WERI-Rb-1 (cell line): ENCODE measurements at regions not wholly inside any gene's neighbourhood (a gene's known extent, or its start where the extent isn't known, plus 50 kb on each side); places are given as distances from the start of the nearest gene placed in this dataset.

Source experiments
- DNase-seq: peaks from one replicate; pipeline ENCODE4 v3.0.0-alpha.2; 2020
- H3K27ac ChIP-seq: fragments of 250-450 bp; sonication (Bioruptor Pico); 2 replicates; pipeline ENCODE4 v1.5.1; 2020; ENCODE audit warnings: mild to moderate bottlenecking, moderate library complexity
- H3K27me3 ChIP-seq: fragments of 250-450 bp; sonication (Bioruptor Pico); 2 replicates; pipeline ENCODE4 v1.5.1; 2021; ENCODE audit warnings: mild to moderate bottlenecking, low read depth, moderate library complexity; ENCODE audit not compliant: insufficient read depth, severe bottlenecking
- H3K36me3 ChIP-seq: fragments of 250-450 bp; sonication (Bioruptor Pico); 2 replicates; pipeline ENCODE4 v1.5.1; 2020; ENCODE audit warnings: mild to moderate bottlenecking, moderate library complexity
- H3K4me3 ChIP-seq: 2 replicates; pipeline ENCODE4 v1.5.1; 2011; ENCODE audit warnings: low read depth, mild to moderate bottlenecking, control low read depth, low read length
- H3K9me3 ChIP-seq: fragments of 250-450 bp; sonication (Bioruptor Pico); 2 replicates; pipeline ENCODE4 v1.5.1; 2021; ENCODE audit warnings: mild to moderate bottlenecking, moderate library complexity; ENCODE audit not compliant: severe bottlenecking
- TF ChIP-seq, protein P1 (sequence below): IDR thresholded peaks from 2 replicates; pipeline ENCODE4 v1.5.1; 2011; ENCODE audit warnings: low read depth, mild to moderate bottlenecking, control low read depth, inconsistent platforms, low read length

DNA sequence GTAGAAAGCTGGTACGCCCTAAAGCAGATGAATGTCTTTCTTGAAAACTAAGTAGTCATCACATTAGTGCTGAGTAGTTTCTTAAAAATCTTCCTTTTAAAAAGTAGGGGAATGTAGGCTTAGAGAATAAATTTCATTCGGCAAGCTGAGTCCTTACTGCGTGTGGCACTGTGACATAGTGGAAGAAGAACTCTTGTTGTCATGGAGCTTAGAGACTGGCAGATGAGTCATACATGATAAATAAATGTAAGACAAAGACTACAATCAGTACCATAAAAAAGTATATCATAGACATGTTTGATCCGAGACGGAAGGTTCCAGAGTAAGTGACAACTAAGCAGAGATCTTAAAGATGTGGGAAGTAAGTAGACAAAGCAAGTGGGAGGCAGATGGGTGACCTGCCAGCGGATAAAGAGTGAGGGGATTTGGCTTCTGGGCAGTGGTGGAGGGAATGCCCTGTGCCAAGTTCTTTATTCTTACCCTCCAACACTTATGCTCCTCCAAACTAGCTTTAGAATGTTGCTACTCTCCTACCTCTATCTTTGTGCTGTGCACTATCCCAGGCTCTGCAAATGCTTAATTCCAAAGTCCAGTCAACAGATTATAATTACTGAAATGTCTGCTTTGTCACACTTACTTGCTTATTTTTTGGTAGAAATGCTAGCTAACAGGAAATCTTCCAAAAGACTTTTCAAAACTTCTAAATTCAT lies 608.5 kb upstream of the USP24 start:
- Histone ChIP-seq H3K27ac (no peak overlapping the region), H3K9me3 (no peaks in the 10 kb centered on the region), H3K4me3 (no peak overlapping the region), H3K27me3 (no peaks in the 10 kb centered on the region), H3K36me3 (no peaks in the 10 kb centered on the region)
- TF ChIP-seq, protein P1, sequence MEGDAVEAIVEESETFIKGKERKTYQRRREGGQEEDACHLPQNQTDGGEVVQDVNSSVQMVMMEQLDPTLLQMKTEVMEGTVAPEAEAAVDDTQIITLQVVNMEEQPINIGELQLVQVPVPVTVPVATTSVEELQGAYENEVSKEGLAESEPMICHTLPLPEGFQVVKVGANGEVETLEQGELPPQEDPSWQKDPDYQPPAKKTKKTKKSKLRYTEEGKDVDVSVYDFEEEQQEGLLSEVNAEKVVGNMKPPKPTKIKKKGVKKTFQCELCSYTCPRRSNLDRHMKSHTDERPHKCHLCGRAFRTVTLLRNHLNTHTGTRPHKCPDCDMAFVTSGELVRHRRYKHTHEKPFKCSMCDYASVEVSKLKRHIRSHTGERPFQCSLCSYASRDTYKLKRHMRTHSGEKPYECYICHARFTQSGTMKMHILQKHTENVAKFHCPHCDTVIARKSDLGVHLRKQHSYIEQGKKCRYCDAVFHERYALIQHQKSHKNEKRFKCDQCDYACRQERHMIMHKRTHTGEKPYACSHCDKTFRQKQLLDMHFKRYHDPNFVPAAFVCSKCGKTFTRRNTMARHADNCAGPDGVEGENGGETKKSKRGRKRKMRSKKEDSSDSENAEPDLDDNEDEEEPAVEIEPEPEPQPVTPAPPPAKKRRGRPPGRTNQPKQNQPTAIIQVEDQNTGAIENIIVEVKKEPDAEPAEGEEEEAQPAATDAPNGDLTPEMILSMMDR: no peak
- no peak for DNase-seq

DNA sequence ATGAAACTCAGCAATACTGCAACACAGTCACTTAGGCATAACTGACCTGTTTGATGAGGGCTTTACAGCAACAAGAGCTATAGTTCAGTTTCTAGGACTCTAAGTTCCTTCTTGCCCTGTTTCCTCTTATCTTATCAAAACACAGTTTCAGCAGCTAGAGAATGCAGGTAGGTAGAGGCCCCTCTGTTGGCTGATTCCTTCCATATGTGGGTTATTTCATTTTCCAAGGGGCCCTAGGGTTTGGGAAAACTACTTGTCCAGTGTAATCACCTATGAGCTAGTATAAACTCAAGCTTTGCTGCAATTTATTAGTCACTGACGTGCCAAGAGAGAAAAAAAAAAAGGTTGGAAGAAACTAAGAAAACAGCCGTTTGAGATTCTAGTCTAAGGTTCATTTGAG lies 607.7 kb upstream of the USP24 start:
- Histone ChIP-seq H3K27ac (no peak overlapping the region), H3K36me3 (no peaks in the 10 kb centered on the region), H3K4me3 (no peak overlapping the region), H3K27me3 (no peaks in the 10 kb centered on the region), H3K9me3 (no peaks in the 10 kb centered on the region)
- DNase-seq: no peak
- TF ChIP-seq, protein P1: no peak

- no peak for DNase-seq
- H3K27ac ChIP-seq: no peak overlapping the region
- no peaks in the 10 kb centered on the region for H3K27me3 ChIP-seq
- no peaks in the 10 kb centered on the region for H3K36me3 ChIP-seq
- no peaks in the 10 kb centered on the region for H3K9me3 ChIP-seq
- H3K4me3 ChIP-seq: no peak overlapping the region
- TF ChIP-seq, protein P1: no peak
These were observed 606.1 kb upstream of the USP24 start for GRCh38 chr1:55821234-55821633.

DNA sequence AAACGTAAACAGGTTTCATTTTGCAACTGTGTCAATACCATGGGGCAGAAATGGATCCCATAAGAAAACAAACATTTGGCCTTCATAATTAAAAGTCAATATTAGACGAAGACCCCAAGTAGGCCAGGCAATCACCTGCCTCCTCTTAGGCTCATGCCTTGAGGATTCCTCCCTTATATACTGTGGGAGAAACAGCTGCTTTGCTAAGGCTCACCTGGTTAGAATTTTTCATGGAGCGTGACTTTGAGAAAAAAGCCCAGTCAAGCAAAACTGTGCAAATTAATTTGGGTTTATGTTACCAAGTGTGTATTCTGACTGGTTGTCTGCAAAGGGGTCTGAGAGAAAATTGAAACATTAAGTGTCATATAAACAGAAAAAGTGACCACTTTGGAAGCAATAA lies 605.3 kb upstream of the USP24 start:
- Histone ChIP-seq H3K27me3 (no peaks in the 10 kb centered on the region), H3K27ac (no peak overlapping the region), H3K4me3 (no peak overlapping the region), H3K9me3 (no peaks in the 10 kb centered on the region), H3K36me3 (no peaks in the 10 kb centered on the region)
- TF ChIP-seq, protein P1: no peak
- DNase-seq: no peak

GRCh38 chr1:55819011-55819410 lies 603.8 kb upstream of the USP24 start:
- DNase-seq: no peak
- no peaks in the 10 kb centered on the region for H3K27me3 ChIP-seq
- no peak overlapping the region for H3K4me3 ChIP-seq
- H3K36me3 ChIP-seq: no peaks in the 10 kb centered on the region
- TF ChIP-seq, protein P1: no peak
- H3K27ac ChIP-seq: no peak overlapping the region
- no peaks in the 10 kb centered on the region for H3K9me3 ChIP-seq
